DOHH2 (cell line): ENCODE measurements at regions not wholly inside any gene's neighbourhood (a gene's known extent, or its start where the extent isn't known, plus 50 kb on each side); places are given as distances from the start of the nearest gene placed in this dataset.

ENCODE experiments used
- CTCF ChIP-seq: fragments of 200-600 bp; sonication (generic); IDR thresholded peaks from one replicate; pipeline ENCODE4 v1.5.1; 2014; ENCODE audit warnings: antibody characterized with exemption, mild to moderate bottlenecking, low read depth, low read length; ENCODE audit not compliant: poor library complexity, severe bottlenecking
- EZH2phosphoT487 ChIP-seq: fragments of 200-600 bp; sonication (generic); IDR thresholded peaks from 2 replicates; pipeline ENCODE4 v1.6.1; 2017; ENCODE audit warnings: borderline replicate concordance, mild to moderate bottlenecking, antibody characterized with exemption, low read length, moderate library complexity, mixed read lengths

- no peak for TF ChIP-seq CTCF
- TF ChIP-seq EZH2phosphoT487, result no peak
Observed at GRCh38 chr7:140236626-140237025, 59.8 kb upstream of the KDM7A start.
